ENCODE measurements at regions not wholly inside any gene's neighbourhood (a gene's known extent, or its start where the extent isn't known, plus 50 kb on each side); places are given as distances from the start of the nearest gene placed in this dataset.
"Not testable (repeated sequence)": the region's sequence is repeated elsewhere in the genome, so short reads cannot be mapped to it uniquely, and the experiment has no call there.

DNA sequence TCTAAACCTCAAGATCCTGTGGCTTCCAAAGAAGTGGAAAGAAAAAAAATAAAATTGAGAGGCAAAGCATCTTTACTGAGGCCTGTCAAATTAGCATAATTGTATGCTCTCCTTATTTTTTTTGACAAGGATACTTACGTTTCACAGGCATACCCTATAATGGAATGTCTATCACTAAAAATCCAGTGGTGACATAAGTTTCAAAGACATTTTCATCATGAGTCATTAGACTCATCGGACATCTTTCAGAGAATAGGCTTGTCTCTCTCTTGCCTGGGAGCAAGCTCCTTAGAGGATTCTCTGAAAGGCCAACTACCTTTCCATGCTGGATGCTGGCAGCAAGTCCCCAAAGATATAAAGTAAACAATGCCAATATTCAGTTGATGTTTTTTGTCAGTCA, 380.7 kb upstream of the STEAP1 start:
- peak; percentile 3 for DNase-seq

DNA sequence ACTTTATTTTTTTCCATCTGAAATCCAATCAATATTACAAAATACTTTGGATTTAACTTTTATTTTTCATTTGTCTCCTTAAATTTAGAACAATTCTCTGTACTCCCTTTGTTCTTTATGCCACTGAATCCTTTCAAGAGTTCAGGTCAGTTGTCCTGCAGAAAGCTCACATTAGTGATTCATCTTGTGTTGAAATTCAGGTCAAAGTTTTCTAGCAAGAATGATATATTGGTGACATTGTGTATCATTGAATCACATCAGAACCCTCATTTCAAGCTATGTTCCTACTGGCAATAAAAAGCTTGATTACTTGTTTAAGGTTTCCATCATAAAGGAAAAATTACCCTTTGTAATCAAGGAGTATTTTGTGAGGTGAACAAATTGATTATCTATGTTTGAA, 378.8 kb upstream of the STEAP1 start:
- no peak for DNase-seq

DNA sequence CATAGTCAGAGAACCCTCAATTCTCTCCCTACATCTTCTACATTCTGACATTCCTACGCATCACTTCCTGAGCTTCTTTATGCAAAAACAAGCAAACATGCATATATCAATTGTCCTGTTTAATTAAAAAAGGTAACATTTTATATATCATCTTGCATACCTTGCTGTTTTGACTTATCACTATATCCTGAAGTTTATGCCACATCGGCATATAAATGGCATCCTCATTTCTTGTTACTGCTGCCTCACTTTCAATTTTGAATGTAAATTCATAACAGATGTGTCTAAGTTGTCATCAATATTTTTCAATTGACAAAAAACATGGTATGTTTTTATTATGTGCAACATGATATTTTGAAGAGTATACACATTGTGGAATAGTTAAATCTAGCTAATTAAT, 377.3 kb upstream of the STEAP1 start:
- no peak for DNase-seq

DNA sequence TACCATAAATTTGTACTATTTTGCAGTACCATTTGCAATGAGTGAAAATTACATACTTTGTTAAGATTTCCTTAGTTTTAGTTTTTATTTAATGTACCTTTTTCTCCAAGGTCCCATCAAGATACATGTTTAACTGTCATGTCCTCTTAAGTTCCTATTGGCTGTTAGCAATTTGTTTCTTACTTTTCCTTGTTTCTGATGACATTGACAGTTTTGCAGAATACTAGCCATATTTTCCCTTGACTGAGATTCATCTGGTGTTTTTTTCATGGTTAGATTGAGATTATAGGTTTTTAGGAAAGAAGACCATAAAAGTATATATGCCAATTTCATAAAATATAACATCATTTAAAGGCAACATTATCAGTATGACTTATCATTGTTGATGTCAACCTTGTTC, 376.8 kb upstream of the STEAP1 start:
- DNase-seq: no peak

DNA sequence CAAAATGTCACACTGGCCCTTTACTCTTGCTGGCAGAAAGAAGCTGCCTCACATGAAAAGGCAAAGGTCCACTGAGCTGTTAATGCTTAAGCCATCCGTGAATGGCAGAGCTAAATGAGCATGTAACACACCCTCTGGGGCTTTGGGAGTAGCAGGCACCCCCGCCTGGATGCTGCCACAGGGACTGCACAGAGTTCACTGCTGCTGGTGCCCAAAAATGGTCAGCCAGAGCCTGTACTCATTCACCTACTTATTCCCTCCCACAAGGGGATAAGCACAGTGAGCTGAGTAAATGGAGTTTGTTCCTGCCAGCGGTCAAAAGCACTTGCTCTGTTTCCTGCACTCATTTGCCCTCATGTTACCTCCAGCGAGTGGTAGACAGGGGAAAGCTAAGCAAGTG, 374.0 kb upstream of the STEAP1 start:
- DNase-seq: no peak

DNA sequence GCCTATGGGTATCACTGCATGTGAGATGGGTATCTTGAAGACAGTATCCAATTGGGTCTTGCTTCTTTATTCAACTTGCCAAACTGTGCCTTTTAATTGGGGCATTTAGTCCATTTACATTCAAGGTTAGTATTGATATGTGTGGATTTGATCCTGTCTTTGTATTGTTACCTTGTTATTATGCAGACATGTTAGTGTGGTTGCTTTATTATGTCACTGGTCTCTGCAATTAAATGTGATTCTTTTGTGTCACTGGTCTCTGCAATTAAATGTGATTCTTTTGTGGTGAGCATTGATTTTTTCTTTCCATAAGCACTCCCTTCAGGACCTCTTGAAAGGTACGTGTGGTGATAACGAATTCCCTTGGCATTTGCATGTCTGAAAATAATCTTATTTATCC, 357.8 kb upstream of the STEAP1 start:
- no peak for DNase-seq

DNA sequence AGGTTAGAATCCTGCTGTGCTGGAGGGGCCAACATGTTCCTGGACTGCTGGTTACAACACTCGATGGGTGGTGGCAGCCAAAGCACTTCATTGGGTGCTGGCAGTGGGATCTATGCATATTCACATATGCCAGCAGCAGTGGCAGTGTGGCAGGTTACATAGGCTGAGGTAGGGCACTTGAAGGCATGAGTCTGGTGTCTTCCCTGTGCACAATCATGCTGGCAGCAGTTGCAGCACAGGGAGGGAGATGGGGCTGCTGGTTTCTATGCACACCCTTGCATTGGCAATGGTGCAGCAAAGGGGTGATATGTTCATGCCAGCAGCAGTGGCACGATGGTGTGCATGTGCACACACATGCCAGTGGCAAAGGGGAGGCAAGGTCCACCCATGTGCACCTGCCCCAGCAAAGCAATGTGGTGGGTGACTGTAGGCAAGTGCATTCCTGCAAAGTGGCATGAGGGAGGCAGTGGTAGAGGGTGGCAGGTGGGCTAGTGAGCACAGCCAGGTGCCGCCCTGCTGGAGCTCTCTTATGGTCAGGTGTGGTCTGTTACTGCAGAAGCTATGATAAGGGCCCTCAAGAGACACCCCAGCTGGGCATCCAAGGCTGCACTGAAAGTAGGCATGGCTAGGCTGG, 356.2 kb upstream of the STEAP1 start:
- no peak for DNase-seq

DNA sequence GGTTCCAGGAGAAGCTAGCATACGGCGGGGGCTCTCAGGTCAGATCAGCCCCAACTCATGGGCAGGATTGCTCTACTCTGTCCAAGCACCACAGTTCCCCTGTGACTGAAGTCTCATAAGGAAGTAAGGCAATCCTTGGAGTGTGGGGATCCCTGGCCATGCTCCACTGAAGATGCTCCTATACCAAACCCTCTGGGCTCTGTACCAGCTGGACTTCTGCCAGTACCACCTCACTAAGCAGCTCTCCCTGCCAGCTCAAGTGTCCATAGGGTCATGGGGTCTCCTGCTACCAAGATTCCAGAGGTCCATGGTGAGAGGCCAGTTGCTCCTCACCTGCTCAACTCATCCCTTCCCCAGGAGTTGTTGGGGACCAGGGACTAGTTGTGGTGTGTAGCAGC, 355.7 kb upstream of the STEAP1 start:
- DNase-seq: no peak

DNA sequence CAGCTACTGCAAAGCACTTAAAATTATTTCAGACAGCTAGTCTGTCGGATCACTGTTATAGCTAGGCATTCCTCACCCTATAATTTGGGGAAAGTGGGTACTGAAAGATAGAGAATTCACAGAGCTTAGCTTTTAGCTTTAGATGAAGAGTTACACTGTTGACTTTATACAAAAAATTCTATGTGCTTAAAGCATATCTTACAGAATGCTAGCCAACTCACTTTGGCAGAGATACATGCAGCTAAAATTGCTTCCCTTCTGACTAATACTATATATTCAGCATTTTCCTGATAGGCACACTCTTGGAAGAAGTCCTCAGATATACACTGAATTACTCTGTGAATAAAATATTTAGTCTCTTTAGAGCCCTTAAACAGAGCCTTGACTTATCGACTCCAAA, 353.5 kb upstream of the STEAP1 start:
- no peak for DNase-seq

DNA sequence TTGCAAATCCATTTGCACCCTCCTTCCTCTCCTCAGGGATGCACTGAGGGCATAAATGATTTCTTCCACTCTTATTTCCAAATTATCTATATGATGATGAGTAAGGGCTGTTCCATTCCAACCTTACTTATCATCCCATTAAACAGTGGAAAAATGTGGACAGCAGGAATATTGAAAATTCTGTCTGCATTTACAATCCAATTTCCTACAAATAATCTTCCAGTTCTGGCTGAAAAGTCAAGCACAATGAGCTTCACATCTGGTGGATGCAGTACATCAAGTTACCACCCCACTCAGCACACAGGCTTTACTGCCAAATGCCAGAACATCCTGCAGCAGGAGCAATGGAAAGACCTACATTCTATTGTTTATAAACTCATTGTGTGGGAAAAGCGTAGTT, 345.0 kb upstream of the STEAP1 start:
- DNase-seq: no peak

DNA sequence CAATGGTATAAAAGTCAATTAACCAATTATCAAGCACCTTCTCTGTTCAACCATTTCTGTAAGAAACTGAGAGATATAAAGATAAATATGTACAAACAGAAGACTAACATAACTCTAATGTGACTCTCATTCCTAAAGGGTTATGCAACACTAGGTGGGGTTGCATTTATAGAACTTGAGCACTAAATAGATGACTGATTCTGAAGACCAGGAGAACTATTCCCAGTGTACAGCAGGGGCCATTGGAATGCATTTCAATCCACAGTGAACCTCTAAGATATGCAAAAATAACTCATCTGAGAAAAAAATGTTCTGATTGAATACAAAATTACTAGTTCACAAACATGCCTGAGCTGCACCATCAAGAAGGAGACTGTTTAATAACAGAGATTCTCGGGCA, 341.2 kb upstream of the STEAP1 start:
- DNase-seq: no peak

DNA sequence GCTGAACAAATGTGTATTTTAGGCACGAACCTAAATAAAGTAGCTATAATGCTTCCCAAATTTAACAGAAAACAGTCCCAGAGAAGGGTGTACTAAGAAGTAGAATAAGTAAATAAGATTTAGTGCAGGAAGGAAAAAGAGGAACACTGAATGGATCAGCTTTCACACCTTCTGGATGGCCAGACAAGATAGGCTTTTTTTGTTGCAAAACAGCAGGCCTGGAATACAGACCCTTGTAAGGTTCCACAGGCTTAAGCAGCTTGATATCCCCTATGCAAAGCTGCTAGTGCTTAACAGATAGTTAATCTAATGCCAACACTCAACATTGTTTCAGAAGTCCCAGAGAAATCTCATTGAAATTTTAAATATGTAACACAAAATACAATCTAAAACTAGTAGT, 328.1 kb upstream of the STEAP1 start:
- DNase-seq: no peak

DNA sequence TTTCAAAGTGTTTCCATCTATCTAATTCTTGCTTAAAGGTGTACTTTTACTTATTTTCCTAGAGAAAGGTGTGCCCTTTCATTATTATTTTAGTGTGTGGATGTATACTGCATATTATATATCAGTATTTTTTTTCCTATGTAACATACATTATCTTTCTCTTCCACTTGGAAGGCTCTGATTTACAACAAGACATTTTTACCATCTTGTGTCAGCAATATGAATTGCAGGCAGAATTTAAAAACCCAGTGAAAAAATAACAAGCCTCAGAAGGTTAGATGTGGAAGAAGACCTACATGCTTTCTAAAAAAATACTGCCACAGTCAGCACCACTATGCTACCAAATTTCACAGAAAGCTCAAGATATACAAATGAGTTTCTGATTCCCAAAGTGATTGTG, 327.7 kb upstream of the STEAP1 start:
- no peak for DNase-seq

DNA sequence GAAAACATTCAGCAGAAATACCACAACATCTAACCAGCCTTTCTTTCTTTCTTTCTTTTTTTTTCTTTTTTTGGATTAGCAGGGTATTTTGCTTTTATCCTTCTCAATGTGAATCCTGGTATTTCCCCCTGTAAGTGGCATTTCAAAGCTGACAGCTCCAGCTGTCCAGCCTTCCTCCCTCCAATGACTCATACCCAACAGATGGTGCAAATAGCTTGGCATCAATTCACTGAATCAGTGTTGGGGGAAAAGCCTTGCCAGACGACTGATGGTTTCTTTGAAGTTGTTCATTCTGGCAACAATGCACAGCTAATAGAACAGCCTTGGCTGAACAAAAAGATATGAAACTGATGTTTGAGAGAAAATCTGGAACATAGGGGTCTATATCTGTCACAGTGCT, 316.8 kb upstream of the STEAP1 start:
- peak; percentile 72 for DNase-seq

DNA sequence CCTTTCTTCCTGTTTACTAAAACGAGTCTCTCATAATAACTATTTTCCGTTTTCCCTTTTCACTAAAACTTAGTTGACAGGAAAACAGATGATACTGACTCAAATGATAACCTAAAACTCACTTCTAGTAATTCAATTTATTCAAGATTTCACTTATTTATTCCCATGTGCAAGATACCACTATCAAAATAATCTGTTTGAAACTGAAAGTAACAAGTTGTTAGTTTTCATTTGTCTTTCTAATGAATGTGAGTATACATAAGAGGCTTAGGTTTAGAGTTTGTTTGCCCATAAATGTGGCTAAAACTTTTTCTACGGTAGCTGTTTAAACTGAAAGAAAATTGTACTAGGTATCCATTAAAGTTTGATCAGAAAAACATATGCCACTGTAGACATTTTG, 314.9 kb upstream of the STEAP1 start:
- DNase-seq: no peak

DNA sequence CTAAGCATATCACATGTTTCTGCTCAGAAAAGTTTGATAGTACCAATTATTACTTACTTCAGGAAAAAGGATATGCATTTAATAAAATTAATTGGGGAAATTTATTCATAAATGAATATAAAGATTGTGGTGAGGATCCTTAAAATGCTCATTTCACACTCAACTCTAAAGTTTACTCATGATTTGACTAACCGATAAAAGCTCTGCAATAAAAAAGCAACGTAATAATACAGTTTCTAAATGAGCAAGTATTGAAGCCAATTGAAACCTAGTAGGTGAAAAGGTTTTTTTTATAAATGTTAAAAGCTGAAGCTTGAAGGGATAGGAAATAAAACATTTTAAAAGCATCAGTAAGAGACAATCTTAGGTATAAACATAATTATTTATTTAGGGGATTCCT, 308.3 kb upstream of the STEAP1 start:
- no peak for DNase-seq

DNA sequence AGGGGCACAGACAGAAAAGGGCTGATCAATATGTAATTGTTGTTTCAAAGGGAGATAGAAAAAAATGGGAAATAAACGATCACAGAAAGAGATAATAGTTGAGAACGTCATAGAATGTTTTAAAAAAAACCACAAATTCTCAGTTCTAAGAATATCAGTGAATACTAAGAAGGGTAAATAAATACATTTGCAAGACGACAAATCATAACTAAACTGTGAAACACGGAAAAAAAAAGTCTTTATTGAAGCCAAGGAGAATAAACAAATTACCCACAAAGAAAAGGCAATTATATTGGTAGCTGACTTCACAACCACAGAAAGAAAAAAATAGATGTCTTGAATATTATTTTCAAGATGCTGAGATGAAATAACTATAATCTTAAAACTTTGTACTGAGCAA, 305.2 kb upstream of the STEAP1 start:
- no peak for DNase-seq

DNA sequence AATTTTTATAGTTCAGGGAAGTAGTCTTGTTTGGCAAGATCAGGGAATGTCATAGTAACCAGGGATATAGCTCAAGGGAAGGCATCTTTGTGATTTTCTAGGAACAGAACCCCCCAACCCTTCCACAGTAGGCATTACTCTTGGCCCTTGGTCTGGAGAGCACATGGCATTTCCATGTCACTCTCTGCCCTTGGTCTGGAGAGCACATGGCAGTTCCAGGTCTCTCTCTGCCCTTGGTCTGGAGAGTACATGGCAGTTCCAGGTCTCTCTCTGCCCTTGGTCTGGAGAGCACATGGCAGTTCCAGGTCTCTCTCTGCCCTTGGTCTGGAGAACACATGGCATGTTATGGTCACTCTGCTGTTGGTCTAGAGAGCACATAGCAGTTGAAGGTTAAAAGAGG, 297.2 kb upstream of the STEAP1 start:
- not testable (repeated sequence) for DNase-seq

DNA sequence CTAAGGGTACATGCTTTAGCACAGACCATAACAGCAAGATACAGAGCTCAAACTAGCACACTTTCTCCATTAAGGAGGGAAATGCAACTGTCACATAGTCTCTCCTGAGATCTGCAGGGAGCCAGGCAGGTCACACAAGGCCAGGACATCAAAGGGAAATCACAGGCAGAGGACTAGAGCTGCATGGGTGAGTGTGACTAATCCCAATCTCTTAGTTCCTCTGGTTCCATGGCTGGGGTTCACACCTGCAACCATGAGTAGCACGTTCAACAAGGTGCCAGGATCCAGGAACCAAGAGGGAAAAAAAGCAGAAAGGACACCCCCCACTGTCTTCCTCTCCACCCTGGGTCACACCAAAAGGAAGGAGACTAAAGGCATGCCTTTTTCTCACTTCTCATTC, 296.5 kb upstream of the STEAP1 start:
- DNase-seq: no peak

DNA sequence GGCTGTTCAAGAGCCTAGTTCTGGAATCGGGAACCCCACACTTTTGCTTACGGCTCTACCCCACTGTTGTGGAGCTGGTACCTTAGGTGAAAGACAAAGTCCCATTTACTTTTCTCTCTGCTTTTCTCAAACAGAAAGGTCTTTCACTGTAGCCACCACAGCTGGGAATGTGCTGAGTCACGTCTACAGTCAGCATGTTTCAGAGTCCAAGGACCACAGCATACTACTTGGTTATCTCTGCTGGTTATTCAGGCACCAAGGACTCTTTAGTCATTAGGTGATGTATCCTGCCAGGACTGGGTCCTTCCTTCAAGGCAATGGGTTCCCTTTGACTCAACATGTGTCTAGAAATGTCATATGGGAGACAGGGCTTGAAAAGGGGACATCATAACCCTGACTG, 266.8 kb upstream of the STEAP1 start:
- no peak for DNase-seq

DNA sequence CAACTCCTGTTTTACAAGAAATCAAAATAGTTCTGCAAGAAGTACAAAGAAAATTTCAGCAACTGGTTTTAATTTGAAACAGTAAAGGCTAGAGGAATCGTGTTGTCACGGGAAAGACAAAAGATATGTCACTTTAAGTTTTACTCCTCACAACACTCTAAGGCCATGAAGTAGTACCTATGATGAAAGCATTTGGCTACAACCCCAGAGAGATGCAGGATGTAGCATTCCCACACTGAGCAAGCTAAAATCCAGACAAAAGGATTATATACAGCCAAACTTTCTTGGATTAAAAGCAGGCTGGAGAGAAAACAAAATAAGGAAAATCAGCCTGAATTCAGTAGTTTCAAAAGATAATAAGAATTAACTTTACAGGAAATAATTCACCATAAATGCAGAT, 245.5 kb upstream of the STEAP1 start:
- DNase-seq: no peak

DNA sequence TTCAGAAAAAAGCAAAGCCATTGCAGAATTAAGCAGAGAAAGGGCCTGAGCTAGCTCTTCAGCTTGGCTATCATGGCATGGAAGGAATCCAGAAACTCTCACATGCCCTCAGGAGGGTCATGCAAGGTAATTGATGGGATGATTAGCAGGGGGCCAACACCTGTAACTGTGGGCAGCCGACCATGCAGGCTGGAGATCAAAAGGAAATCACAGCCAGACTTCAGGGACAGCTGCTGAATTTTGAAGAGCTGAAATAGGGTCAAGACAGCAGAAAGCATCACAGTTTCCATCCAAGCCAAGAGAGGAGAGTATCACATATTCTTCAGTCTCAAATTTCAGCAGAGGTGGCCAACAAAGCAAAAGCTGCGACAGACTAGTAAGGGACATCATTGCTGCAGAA, 239.6 kb upstream of the STEAP1 start:
- DNase-seq: peak; percentile 51

DNA sequence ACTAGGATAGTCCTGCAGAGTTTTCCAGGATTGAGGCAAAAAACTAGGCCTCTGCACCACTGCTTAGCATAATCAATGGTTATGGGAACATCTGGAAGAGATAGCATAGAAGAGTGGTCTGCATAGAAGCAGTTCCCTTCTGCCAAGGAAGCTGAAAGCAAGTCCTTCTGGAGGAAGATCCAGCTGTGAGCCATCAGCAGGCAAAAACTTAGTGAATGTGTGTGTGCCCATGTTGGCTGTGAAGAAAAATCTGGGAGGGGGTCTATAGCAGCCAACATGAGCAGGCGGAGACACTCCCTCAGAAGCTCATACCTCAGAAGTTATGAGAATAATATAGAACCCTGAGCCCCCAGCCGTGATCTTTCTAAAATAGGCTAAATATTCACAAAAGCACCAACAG, 228.1 kb upstream of the STEAP1 start:
- DNase-seq: no peak

DNA sequence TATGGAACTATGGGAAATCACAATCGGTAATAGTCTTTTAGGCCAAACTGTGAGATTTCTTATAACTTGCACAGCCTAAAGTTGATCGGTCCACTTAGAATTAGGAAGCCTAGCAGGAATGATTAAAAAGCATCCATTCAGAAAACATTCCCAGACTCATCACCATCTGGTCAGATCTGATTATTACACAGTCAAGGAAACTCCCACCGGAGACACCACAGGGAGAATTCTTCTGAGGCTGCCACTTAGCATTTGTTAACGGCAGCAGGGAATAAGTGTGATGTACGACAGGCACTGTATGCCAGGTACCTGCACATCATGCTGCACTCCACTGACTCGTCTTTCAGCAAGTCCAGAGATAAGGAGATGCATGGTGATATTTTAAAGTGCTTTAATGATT, 227.6 kb upstream of the STEAP1 start:
- peak; percentile 33 for DNase-seq

DNA sequence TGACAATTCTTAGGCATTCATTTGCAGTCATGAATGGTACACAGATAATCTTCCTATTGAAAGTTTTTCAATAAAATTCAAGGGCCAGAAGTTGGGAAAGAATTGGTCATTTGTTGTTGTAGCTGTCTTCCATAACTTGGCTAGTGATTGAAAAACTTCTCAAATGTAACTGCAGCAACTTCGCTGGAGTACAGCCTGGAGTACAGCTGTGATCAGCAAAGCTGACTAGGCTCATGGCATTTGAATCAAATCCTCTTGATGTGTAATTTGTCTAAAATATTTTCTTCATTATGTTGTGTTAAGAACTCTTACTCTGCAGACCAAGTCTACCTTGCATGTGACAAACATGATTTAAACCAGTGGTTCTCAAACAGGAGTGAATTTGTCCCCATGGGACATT, 226.5 kb upstream of the STEAP1 start:
- no peak for DNase-seq

DNA sequence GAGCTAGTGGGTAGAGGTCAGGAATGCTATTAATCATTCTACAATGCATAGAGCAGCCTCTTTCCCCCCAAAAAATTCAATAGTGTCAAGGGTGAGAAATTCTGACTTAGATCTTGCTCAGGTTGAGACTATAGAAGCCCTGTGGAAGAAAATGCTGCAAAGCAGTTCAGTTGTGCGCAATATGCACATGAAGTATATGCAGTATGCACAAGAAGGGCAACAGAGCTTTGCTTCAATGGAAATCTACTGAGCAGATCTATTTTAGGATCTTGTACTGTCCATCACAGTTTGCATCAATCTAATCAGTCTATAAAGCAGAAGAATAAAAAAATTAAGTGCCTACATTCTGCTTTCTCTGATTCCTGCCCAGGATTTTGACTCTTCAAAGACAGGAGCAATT, 225.8 kb upstream of the STEAP1 start:
- DNase-seq: no peak
